HepG2 (cell line): ENCODE measurements at regions not wholly inside any gene's neighbourhood (a gene's known extent, or its start where the extent isn't known, plus 50 kb on each side); places are given as distances from the start of the nearest gene placed in this dataset.

Source experiments
- ATAC-seq: fragments of 200-7000 bp; cut with Tn5 transposase; 3 replicates; pipeline ENCODE4 v1.9.1; 2020; ENCODE audit warnings: mild to moderate bottlenecking, moderate library complexity
- BruUV-seq: library from RNA; stranded (reverse); fragments of 400-500 nt; replicated peaks from 2 replicates; lab custom pipeline; 2021; lab: Mats Ljungman, UMichigan
- CTCF ChIA-PET: fragments of 300-600 bp; formaldehyde crosslinking; extraction: SDS; loops from one replicate; lab custom pipeline; 2021; ENCODE audit warnings: low total read pairs, inconsistent platforms, low intra/inter-chr PET ratio; lab: Yijun Ruan, JAX
- POLR2A ChIA-PET: fragments of 350-600 bp; sonication (Branson Sonifier 250); formaldehyde crosslinking; loops from one replicate; lab custom pipeline; 2020; ENCODE audit warnings: antibody characterized with exemption, inconsistent platforms; lab: Yijun Ruan, JAX
- DNase-seq: peaks from one replicate; pipeline ENCODE4 v3.0.0-alpha.2; 2015; ENCODE audit warnings: low spot score
- FAIRE-seq: peaks from 3 replicates; lab custom pipeline; 2011; peaks lifted over from hg19 to GRCh38; lab: Jason Lieb, UNC
- H2AFZ ChIP-seq: one replicate; pipeline ENCODE4 v1.6.1; 2011; ENCODE audit warnings: low read length, inconsistent platforms
- H3K27ac ChIP-seq: fragments of 300-600 bp; 3 replicates; pipeline ENCODE4 v1.8.0; 2011; ENCODE audit warnings: mixed run types, mild to moderate bottlenecking, mixed read lengths, low read length, inconsistent platforms; ENCODE audit not compliant: insufficient read depth; ENCODE audit errors: extremely low read length
- H3K27me3 ChIP-seq, 2 experiments: fragments of 200-600 bp in 1 of 2; 2 replicates in 1 of 2; 3 replicates in 1 of 2; pipeline versions ENCODE4 v1.6.0 to v1.8.0; 2011; ENCODE audit warnings: low read length in 2 of 2, mild to moderate bottlenecking in 2 of 2, moderate library complexity in 2 of 2, inconsistent platforms in 1 of 2; ENCODE audit not compliant: insufficient read depth in 2 of 2, control insufficient read depth in 1 of 2
- H3K36me3 ChIP-seq, 2 experiments: fragments of 200-600 bp in 1 of 2; replicated peaks in 1 of 2; 2 replicates in 1 of 2; 3 replicates in 1 of 2; pipeline versions ENCODE4 v1.5.1 to v1.8.0; 2011; ENCODE audit warnings: low read length in 2 of 2, inconsistent platforms in 1 of 2; ENCODE audit not compliant: insufficient read depth in 2 of 2, control insufficient read depth in 1 of 2
- H3K4me1 ChIP-seq: 2 replicates; pipeline ENCODE4 v1.5.1; 2012; ENCODE audit warnings: low read length, inconsistent platforms; ENCODE audit not compliant: insufficient read depth
- H3K4me2 ChIP-seq: 2 replicates; pipeline ENCODE4 v1.6.0; 2011; ENCODE audit warnings: low read depth, low read length, inconsistent platforms
- H3K4me3 ChIP-seq, 3 experiments: fragments of 200-600 bp in 1 of 3; sonication (generic), shearing (Covaris generic) in 1 of 3; replicated peaks in 1 of 3; 2 replicates each; pipeline ENCODE4 v1.5.1; 2011 to 2016; ENCODE audit warnings: low read length in 3 of 3, inconsistent platforms in 2 of 3, low read depth in 2 of 3, mild to moderate bottlenecking in 2 of 3, control low read depth in 1 of 3, mixed read lengths in 1 of 3; ENCODE audit not compliant: insufficient read depth in 1 of 3
- H3K79me2 ChIP-seq: one replicate; pipeline ENCODE4 v1.6.1; 2011; ENCODE audit warnings: low read length, inconsistent platforms; ENCODE audit not compliant: insufficient read depth
- H3K9ac ChIP-seq: 2 replicates; pipeline ENCODE4 v1.6.0; 2011; ENCODE audit warnings: mild to moderate bottlenecking, low read depth, low read length, inconsistent platforms; ENCODE audit not compliant: insufficient read depth
- H3K9me3 ChIP-seq: 2 replicates; pipeline ENCODE4 v1.5.1; 2012; ENCODE audit warnings: mild to moderate bottlenecking, low read length
- H4K20me1 ChIP-seq: 2 replicates; pipeline ENCODE4 v1.6.0; 2011; ENCODE audit warnings: inconsistent platforms, mild to moderate bottlenecking, low read length, moderate library complexity; ENCODE audit not compliant: insufficient read depth
- FOXM1 ChIP-seq: sonication (generic); formaldehyde crosslinking; IDR thresholded peaks from 2 replicates; pipeline ENCODE4 v1.5.0; 2020; ENCODE audit warnings: missing genetic modification reagents
- GFI1 ChIP-seq: sonication (generic); formaldehyde crosslinking; IDR thresholded peaks from 2 replicates; pipeline ENCODE4 v1.5.0; 2020; ENCODE audit warnings: missing genetic modification reagents, mild to moderate bottlenecking, borderline replicate concordance
- GLMP ChIP-seq: sonication (generic); formaldehyde crosslinking; IDR thresholded peaks from 2 replicates; pipeline ENCODE4 v1.9.0; 2021; ENCODE audit warnings: missing genetic modification reagents, mild to moderate bottlenecking, borderline replicate concordance
- HNF4A ChIP-seq: sonication (generic); formaldehyde crosslinking; IDR thresholded peaks from 2 replicates; pipeline ENCODE4 v1.4.0; 2020; ENCODE audit warnings: missing genetic modification reagents
- KMT2A ChIP-seq: sonication (generic); formaldehyde crosslinking; IDR thresholded peaks from 2 replicates; pipeline ENCODE4 v1.4.0; 2020; ENCODE audit warnings: missing genetic modification reagents
- NR1H2 ChIP-seq: sonication (generic); formaldehyde crosslinking; IDR thresholded peaks from 2 replicates; pipeline ENCODE4 v1.8.1; 2022; ENCODE audit warnings: low read depth, missing genetic modification reagents, borderline replicate concordance
- ZMAT5 ChIP-seq: sonication (generic); formaldehyde crosslinking; IDR thresholded peaks from 2 replicates; pipeline ENCODE4 v1.5.0; 2020; ENCODE audit warnings: mild to moderate bottlenecking, low read depth, missing genetic modification reagents, borderline replicate concordance
- ZNF383 ChIP-seq: sonication (generic); formaldehyde crosslinking; IDR thresholded peaks from 2 replicates; pipeline ENCODE4 v1.4.0; 2020; ENCODE audit warnings: missing genetic modification reagents, mild to moderate bottlenecking, borderline replicate concordance
- ZNF460 ChIP-seq: sonication (generic); formaldehyde crosslinking; IDR thresholded peaks from 2 replicates; pipeline ENCODE4 v1.5.1; 2020; ENCODE audit warnings: missing genetic modification reagents, mild to moderate bottlenecking, borderline replicate concordance
- ZNF607 ChIP-seq: sonication (generic); formaldehyde crosslinking; IDR thresholded peaks from 2 replicates; pipeline ENCODE4 v1.5.1; 2020; ENCODE audit warnings: missing genetic modification reagents, mild to moderate bottlenecking, borderline replicate concordance
- ZNF784 ChIP-seq: sonication (generic); formaldehyde crosslinking; IDR thresholded peaks from 2 replicates; pipeline ENCODE4 v1.5.1; 2020; ENCODE audit warnings: missing genetic modification reagents, mild to moderate bottlenecking, borderline replicate concordance
- ZSCAN20 ChIP-seq: sonication (generic); formaldehyde crosslinking; IDR thresholded peaks from 2 replicates; pipeline ENCODE4 v1.4.0; 2020; ENCODE audit warnings: missing genetic modification reagents, mild to moderate bottlenecking, borderline replicate concordance
- ZZZ3 ChIP-seq: sonication (generic); formaldehyde crosslinking; IDR thresholded peaks from 2 replicates; pipeline ENCODE4 v1.4.0; 2020; ENCODE audit warnings: missing genetic modification reagents, mild to moderate bottlenecking, borderline replicate concordance
- WGBS: methylation state at CpG from one replicate; pipeline ENCODE4 v1.1.6; 2017; ENCODE audit warnings: low lambda C conversion rate; 5-methylcytosine and 5-hydroxymethylcytosine counted together
- in situ Hi-C: cut with HindIII; loops from 2 replicates; pipeline ENCODE4 v1.10.0; 2017; ENCODE audit warnings: low pct_unique_long_range_greater_than_20kb; ENCODE audit not compliant: extremely low pct_ligation_motif_present
- intact Hi-C: fragments of 100-400 bp; cut with micrococcal nuclease; formaldehyde crosslinking; loops from one replicate; pipeline ENCODE4 v1.10.0; 2022; ENCODE audit not compliant: unreplicated experiment

- Histone ChIP-seq H3K4me1 (no peaks in the 10 kb centered on the region), H2AFZ (no peak overlapping the region), H4K20me1 (no peaks in the 10 kb centered on the region), H3K9me3 (no peaks in the 10 kb centered on the region), H3K9ac (no peak overlapping the region), H3K4me2 (no peak overlapping the region), H3K27ac (no peak overlapping the region), H3K79me2 (no peaks in the 10 kb centered on the region), H3K4me3 (no peak overlapping the region), H3K27me3 (peaks cover 0 to 14% of the 10 kb centered on the region in 2 experiments; a peak in 4 of 5 replicates), H3K36me3 (no peaks in the 10 kb centered on the region)
- DNase-seq (no peak), FAIRE-seq (no peak), ATAC-seq (no peak)
- TF ChIP-seq ZSCAN20 (CRISPR knock-in tag) (no peak), GLMP (no peak)
- 67% methylated on average over 16 of the region's 17 CpGs for whole genome bisulfite sequencing
- no TSS peak for BruUV-seq
- in situ Hi-C loops (no loop called here), intact Hi-C loops (no loop called here)
- ChIA-PET CTCF (no interaction called here), POLR2A (no interaction called here)
Observed at GRCh38 chr18:10164271-10165071, 250.7 kb downstream of the VAPA start.

DNA sequence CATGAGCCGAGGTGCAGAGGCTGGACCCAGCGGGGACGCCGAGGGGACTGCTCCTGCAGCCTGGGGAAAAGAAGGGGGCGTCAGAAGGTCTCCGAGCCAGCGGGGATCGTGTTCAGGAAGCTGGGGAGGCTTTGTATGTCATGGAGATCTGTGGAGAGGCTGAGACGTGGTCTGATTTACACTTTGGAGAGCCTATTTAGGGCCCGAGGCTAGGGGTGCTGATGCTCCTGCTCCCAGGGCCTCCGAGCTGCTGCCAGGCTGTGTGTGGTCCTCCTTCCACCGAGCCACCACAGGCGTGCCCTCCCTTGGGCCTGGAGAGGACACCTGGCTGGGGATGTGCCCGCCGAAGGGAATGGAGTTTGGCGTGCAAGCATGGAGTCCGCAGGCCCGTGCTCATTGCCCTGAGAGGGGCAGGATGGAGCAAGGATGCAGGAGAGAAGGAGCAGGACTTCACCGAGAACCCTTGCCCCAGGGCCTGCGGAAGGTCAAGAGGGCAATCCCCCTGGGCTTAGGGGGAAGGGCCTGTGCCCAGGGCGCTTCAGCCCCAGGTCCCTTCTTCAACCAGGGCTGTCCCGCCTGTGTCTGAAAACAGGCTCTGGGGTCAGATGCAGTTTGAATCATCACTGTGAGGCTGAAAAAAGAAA lies 252.5 kb downstream of the VAPA start:
- Histone ChIP-seq H3K9me3 (no peaks in the 10 kb centered on the region), H3K79me2 (no peaks in the 10 kb centered on the region), H2AFZ (no peak overlapping the region), H3K27me3 (peaks cover 0 to 14% of the 10 kb centered on the region in 2 experiments; a peak in 4 of 5 replicates), H3K4me3 (no peak overlapping the region), H3K4me2 (no peak overlapping the region), H4K20me1 (no peaks in the 10 kb centered on the region), H3K9ac (no peak overlapping the region), H3K27ac (no peak overlapping the region), H3K4me1 (no peaks in the 10 kb centered on the region), H3K36me3 (no peaks in the 10 kb centered on the region)
- intact Hi-C loops = no loop called here
- DNase-seq (no peak), FAIRE-seq (no peak), ATAC-seq (no peak)
- BruUV-seq = no TSS peak
- ChIA-PET POLR2A (no interaction called here), CTCF (no interaction called here)
- WGBS = 54% methylated on average over 16 of the region's 22 CpGs
- in situ Hi-C loops = no loop called here
- no peak for TF ChIP-seq ZNF460 (CRISPR knock-in tag)
- no peak for TF ChIP-seq FOXM1
- TF ChIP-seq ZMAT5 (CRISPR knock-in tag) = no peak
- no peak for TF ChIP-seq ZNF784
- TF ChIP-seq KMT2A (CRISPR knock-in tag) = no peak
- no peak for TF ChIP-seq ZZZ3
- no peak for TF ChIP-seq ZNF607 (CRISPR knock-in tag)
- no peak for TF ChIP-seq NR1H2 (CRISPR knock-in tag)
- no peak for TF ChIP-seq HNF4A (CRISPR knock-in tag)
- no peak for TF ChIP-seq ZNF383 (CRISPR knock-in tag)
- no peak for TF ChIP-seq GFI1 (CRISPR knock-in tag)
